GM23338 (cell line): ENCODE measurements at regions not wholly inside any gene's neighbourhood (a gene's known extent, or its start where the extent isn't known, plus 50 kb on each side); places are given as distances from the start of the nearest gene placed in this dataset.

Experiments
- CREB1 ChIP-seq: fragments of 250-450 bp; sonication (Bioruptor Pico); IDR thresholded peaks from 2 replicates; pipeline ENCODE4 v1.5.0; 2020; ENCODE audit warnings: low read depth, mild to moderate bottlenecking, moderate library complexity
- CTCF ChIP-seq, 2 experiments: fragments of 200-600 bp in 1 of 2; sonication (generic) in 1 of 2; conservative IDR thresholded peaks; 2 replicates each; pipeline versions ENCODE4 v1.5.1 to v1.6.1; 2016 to 2017; ENCODE audit warnings: antibody characterized with exemption in 2 of 2, low read depth in 2 of 2, mild to moderate bottlenecking in 2 of 2, moderate library complexity in 1 of 2
- EZH2 ChIP-seq: fragments of 200-600 bp; sonication (generic); IDR thresholded peaks from one replicate; pipeline ENCODE4 v1.8.0; 2017; ENCODE audit warnings: antibody characterized with exemption, mild to moderate bottlenecking, low read depth; ENCODE audit not compliant: unreplicated experiment
- EZH2phosphoT487 ChIP-seq: fragments of 200-600 bp; sonication (generic); IDR thresholded peaks from one replicate; pipeline ENCODE4 v1.8.1; 2018; ENCODE audit warnings: antibody characterized with exemption; ENCODE audit not compliant: unreplicated experiment
- JUNB ChIP-seq: IDR thresholded peaks from one replicate; pipeline ENCODE4 v1.6.1; 2016; ENCODE audit warnings: antibody characterized with exemption; ENCODE audit not compliant: unreplicated experiment
- NANOG ChIP-seq: IDR thresholded peaks from 2 replicates; pipeline ENCODE4 v1.6.1; 2016; ENCODE audit warnings: antibody characterized with exemption, borderline replicate concordance
- POLR2AphosphoS5 ChIP-seq: IDR thresholded peaks from 2 replicates; pipeline ENCODE4 v1.6.1; 2016; ENCODE audit warnings: antibody characterized with exemption, low read depth
- REST ChIP-seq: IDR thresholded peaks from one replicate; pipeline ENCODE4 v1.6.1; 2018; ENCODE audit warnings: antibody characterized with exemption; ENCODE audit not compliant: unreplicated experiment
- STAT1 ChIP-seq: IDR thresholded peaks from one replicate; pipeline ENCODE4 v1.6.1; 2016; ENCODE audit warnings: antibody characterized with exemption; ENCODE audit not compliant: unreplicated experiment
- ZNF331 ChIP-seq: fragments of 250-450 bp; sonication (Bioruptor Pico); IDR thresholded peaks from 2 replicates; pipeline ENCODE4 v1.5.0; 2020; ENCODE audit warnings: low read depth, mild to moderate bottlenecking, moderate library complexity

- no peak for TF ChIP-seq CREB1 (CRISPR knock-in tag)
- TF ChIP-seq CTCF (conservative IDR thresholded peaks at IDR 0.05; ENCODE audit: low read depth in 2 of 2) = no peak
- no peak for TF ChIP-seq POLR2AphosphoS5
- no peak for TF ChIP-seq EZH2
- TF ChIP-seq REST = no peak
- TF ChIP-seq JUNB = no peak
- no peak for TF ChIP-seq STAT1
- TF ChIP-seq EZH2phosphoT487 = no peak
- TF ChIP-seq NANOG = no peak
- no peak for TF ChIP-seq ZNF331 (CRISPR knock-in tag)
These were observed 155.3 kb upstream of the ZMIZ1 start for GRCh38 chr10:78913219-78914059.
